PFSK-1 (cell line): ENCODE measurements at regions not wholly inside any gene's neighbourhood (a gene's known extent, or its start where the extent isn't known, plus 50 kb on each side); places are given as distances from the start of the nearest gene placed in this dataset.

Source experiments
- POLR2AphosphoS5 ChIP-seq: IDR thresholded peaks from 2 replicates; pipeline ENCODE4 v1.6.1; 2012; ENCODE audit warnings: low read depth, mild to moderate bottlenecking, control low read depth, low read length, moderate library complexity
- SIN3A ChIP-seq: IDR thresholded peaks from 2 replicates; pipeline ENCODE4 v1.6.1; 2012; ENCODE audit warnings: mild to moderate bottlenecking, low read length, moderate library complexity, borderline replicate concordance; ENCODE audit not compliant: insufficient read depth
- TAF1 ChIP-seq: IDR thresholded peaks from 2 replicates; pipeline ENCODE4 v1.6.1; 2012; ENCODE audit warnings: low read length, control low read depth, borderline replicate concordance; ENCODE audit not compliant: insufficient read depth
- TF ChIP-seq, protein P1 (sequence below), 2 experiments: IDR thresholded peaks; 2 replicates each; pipeline versions ENCODE4 v1.6.1 to v1.8.0; 2011 to 2012; ENCODE audit warnings: low read depth in 2 of 2, low read length in 2 of 2, control low read depth in 1 of 2, inconsistent platforms in 1 of 2, mild to moderate bottlenecking in 1 of 2, moderate library complexity in 1 of 2; ENCODE audit not compliant: insufficient read depth in 1 of 2

DNA sequence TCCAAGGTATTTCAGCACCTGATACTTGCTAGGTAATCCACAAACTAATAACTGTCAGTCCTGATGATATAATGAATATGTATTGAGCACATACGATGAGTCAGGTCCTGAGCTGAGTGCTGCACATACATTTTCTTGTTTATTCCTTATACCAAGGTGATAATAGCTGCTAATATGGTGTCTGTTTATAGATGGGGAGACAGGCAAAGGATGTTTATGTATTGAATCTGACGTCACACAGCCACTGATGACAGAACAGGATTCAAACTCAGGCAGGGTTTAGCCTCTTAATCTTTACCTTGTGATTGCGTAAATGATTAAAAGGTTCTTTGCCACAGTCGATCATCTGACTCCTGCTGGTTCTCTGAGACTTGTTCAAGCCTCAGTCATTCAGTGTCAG is 609.9 kb upstream of the CPEB2 start:
- TF ChIP-seq, protein P1, sequence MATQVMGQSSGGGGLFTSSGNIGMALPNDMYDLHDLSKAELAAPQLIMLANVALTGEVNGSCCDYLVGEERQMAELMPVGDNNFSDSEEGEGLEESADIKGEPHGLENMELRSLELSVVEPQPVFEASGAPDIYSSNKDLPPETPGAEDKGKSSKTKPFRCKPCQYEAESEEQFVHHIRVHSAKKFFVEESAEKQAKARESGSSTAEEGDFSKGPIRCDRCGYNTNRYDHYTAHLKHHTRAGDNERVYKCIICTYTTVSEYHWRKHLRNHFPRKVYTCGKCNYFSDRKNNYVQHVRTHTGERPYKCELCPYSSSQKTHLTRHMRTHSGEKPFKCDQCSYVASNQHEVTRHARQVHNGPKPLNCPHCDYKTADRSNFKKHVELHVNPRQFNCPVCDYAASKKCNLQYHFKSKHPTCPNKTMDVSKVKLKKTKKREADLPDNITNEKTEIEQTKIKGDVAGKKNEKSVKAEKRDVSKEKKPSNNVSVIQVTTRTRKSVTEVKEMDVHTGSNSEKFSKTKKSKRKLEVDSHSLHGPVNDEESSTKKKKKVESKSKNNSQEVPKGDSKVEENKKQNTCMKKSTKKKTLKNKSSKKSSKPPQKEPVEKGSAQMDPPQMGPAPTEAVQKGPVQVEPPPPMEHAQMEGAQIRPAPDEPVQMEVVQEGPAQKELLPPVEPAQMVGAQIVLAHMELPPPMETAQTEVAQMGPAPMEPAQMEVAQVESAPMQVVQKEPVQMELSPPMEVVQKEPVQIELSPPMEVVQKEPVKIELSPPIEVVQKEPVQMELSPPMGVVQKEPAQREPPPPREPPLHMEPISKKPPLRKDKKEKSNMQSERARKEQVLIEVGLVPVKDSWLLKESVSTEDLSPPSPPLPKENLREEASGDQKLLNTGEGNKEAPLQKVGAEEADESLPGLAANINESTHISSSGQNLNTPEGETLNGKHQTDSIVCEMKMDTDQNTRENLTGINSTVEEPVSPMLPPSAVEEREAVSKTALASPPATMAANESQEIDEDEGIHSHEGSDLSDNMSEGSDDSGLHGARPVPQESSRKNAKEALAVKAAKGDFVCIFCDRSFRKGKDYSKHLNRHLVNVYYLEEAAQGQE (IDR thresholded peaks at IDR 0.05; ENCODE audit: insufficient read depth in 1 of 2, low read depth in 2 of 2, low read length in 2 of 2) = no peak
- no peak for TF ChIP-seq TAF1
- no peak for TF ChIP-seq POLR2AphosphoS5
- no peak for TF ChIP-seq SIN3A
